GM21526 (cell line): ENCODE measurements at regions not wholly inside any gene's neighbourhood (a gene's known extent, or its start where the extent isn't known, plus 50 kb on each side); places are given as distances from the start of the nearest gene placed in this dataset.
"Not testable (repeated sequence)": the region's sequence is repeated elsewhere in the genome, so short reads cannot be mapped to it uniquely, and the experiment has no call there.

Experiments used
- ATAC-seq: cut with Tn5 transposase; IDR thresholded peaks from one replicate; pipeline ENCODE4 v1.9.1; 2021; ENCODE audit warnings: moderate library complexity; ENCODE audit not compliant: unreplicated experiment, low FRiP score

- no peak for ATAC-seq
These were observed 471.8 kb upstream of the ACO1 start for GRCh38 chr9:31912636-31913035.

DNA sequence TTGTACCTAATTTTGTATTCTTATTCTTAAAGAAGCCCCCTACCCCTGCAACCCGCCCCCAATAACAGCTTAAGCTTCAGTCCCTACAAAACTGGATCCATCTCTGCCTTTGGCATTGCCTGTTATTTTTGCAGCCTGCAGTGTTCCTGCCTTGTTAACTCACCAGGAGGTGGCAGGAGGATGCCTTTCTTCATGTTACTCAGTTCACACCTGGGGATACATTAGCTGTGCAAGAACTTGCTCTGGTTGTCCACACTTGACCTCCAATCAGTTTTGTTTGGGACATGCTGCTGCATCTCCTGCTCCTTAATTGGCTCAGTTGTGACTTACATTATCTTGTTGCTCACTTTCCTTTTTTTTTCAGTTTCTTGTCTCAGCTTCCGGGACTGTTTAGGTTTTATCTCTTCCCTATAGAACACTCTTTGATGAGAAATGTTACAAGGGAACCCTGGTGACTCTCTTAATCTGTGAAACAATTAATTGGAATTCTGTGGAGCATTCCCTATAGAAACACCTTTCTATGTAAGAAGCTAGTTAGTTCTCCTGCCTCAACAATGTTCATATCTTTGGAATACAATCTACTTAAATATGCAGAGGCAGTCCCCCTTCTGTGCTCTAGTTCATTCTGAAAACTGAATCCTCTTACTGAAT lies 467.7 kb upstream of the ACO1 start:
- ATAC-seq, result no peak

DNA sequence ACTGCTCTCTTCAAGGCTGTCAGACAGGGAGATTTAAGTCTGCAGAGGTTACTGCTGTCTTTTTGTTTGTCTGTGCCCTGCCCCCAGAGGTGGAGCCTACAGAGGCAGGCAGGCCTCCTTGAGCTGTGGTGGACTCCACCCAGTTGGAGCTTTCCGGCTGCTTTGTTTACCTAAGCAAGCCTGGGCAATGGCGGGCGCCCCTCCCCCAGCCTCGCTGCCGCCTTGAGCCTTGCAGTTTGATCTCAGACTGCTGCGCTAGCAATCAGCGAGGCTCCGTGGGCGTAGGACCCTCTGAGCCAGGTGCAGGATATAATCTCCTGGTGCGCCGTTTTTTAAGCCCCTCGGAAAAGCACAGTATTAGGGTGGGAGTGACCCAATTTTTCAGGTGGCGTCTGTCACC lies 446.7 kb upstream of the ACO1 start:
- not testable (repeated sequence) for ATAC-seq

GRCh38 chr9:31950756-31951155 lies 433.7 kb upstream of the ACO1 start:
- ATAC-seq, result no peak

DNA sequence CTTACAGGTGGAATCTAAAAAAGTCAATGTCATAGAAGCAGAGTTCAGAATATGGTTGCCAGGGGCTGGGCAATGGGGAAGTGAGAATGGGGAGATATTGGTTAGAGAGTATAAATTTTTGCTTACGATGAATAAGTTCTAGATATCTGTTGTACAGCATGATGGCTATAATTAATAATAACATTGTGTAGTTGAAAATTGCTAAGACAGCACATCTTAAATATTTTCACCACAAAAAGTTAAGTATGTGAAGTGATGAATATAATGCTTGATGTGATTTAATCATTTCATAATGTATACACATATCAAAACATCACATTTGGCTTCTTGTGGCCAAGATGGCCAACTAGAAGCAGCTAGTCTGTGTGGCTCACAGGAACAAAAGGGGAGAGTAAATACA lies 425.9 kb upstream of the ACO1 start:
- ATAC-seq, result no peak

DNA sequence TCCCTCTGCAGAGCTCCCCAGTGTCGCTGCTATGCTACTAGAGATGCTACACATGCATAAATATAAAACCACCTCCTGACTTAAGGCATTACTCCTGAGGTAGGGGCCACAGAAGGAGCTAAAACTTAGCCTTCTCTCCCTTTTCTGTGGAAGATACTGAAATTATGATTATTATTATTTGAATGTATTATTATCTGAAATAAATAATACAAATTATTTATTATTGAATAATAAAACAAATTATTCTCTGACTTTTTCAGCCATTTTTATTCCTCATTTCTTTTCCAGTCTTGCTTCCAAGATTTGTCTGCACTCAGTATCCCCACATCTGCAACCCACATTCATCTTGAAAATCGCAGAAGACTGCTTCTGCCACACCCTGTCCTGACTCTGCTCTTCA lies 414.9 kb upstream of the ACO1 start:
- no peak for ATAC-seq

- ATAC-seq, result no peak
These were observed 400.5 kb upstream of the ACO1 start for GRCh38 chr9:31983895-31984294.

DNA sequence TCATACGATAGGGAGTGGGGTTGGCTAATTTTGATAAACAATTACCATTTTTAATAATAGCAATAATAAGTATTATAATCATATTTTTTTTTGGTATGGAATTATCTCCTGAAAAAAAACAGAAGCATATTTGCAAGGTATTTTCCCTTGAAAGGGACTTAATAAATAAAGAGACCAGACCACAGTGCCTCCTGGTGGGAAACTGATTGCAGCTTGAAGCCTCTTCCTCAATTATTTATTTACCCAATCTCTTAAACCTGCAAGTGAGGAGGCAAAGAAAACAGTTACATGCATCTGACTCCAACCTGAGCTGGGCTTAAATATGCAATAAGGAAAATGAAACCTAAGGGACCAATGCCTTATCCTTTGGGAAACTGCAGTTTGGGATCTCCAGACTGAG lies 388.1 kb upstream of the ACO1 start:
- ATAC-seq, result no peak

DNA sequence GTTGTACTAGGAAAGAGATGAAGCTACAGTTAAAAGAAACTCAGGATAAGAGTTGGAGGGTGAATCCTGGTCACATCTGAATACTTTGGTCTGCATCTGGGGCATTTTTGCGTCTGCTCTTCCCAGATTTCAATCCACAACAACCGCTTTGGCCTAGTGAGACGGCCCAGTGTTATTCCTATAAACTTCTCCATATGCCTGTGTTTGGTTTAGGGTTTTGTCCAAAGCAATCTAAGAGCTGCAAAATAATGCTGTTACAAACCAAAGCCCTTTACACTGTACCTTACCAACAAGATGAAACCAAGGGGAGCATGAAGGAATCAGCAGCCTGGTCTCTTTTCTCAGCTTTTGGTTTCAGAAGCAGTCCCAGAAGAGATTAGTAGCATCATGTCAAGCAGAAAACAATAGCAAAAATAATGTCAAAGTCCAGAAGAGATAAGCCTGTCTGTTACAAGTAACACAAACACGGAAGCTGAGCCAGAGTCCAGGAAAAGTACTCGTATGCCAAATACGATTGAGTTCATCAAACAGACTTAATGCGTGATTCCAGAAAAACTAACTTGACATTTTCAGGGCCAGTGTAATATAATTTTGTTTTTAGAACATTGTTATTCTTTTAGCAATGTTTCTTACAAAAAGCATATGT lies 379.9 kb upstream of the ACO1 start:
- ATAC-seq, result no peak

DNA sequence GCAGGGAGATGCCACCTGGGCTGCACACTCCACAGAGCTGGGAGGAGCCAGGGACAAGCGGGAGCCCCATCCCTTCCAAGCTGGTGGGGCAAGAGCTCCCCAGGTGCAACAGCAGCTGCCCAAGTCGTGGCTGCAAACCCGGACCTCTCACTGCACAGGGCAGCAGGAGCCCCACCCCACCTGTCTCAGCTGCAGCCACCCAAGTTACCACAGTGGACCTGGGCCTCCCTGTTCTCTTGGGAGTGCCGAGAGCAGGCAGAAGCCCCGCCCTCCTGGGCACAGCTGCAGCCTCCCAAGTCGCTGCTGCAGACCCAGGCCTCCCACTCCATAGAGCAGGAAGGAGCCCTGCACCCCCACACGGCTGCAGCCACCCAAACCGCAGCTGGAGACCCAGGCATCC lies 374.1 kb upstream of the ACO1 start:
- no peak for ATAC-seq

- no peak for ATAC-seq
These were observed 373.4 kb upstream of the ACO1 start for GRCh38 chr9:32011049-32011448.

GRCh38 chr9:32015795-32016194 lies 368.6 kb upstream of the ACO1 start:
- no peak for ATAC-seq

- no peak for ATAC-seq
These were observed 338.9 kb upstream of the ACO1 start for GRCh38 chr9:32045513-32045912.

GRCh38 chr9:32067261-32067660 lies 317.2 kb upstream of the ACO1 start:
- ATAC-seq, result no peak

DNA sequence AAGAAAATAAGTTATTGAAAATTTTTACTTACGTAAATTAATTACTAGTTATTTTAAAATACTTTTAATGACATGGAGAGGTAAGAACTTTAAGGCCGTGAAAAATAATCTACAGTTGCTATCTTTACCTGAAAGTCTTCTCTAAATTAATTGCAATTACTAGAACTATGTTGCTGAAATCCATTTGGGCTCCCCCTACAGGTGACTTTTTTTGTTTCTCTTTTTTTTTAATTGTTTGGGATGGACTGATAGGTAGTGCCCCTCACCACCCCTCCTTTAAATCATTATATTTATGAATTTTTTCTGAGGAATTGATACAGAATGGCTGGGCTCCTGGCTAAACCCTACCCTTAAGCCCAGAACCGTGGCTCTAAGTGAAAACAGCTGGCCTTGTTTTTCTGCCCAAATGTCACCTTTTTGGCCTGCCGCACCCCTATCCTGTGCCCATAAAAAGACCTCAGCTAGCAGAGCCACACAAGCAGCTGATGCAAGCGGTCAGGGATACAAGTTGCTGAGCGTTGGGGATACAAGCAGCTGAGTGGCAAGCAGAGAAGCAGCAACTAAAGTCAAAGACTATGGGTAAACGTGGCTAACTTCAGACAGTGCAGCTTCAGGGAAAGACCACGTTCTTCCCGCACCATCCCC lies 315.2 kb upstream of the ACO1 start:
- ATAC-seq, result no peak

- ATAC-seq, result no peak
These were observed 314.5 kb upstream of the ACO1 start for GRCh38 chr9:32069969-32070368.

DNA sequence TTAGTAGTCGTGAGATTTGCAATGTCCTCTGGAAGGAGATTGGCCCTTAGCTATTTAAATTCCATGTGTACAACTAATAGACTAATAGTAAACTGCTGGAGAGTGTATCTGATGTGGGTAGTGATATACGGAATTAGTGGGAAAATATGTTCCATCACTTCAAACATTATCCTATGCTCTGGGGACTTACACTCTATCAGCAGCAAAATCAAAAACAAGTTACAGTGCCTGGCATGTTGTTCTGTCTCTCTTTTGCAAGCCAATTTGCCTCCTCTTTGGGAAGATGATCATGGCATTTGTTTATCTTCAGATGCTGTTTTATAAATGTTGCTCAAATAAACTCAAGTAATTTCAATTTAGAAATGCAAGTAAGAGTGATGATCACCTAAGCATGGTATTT lies 311.9 kb upstream of the ACO1 start:
- no peak for ATAC-seq

DNA sequence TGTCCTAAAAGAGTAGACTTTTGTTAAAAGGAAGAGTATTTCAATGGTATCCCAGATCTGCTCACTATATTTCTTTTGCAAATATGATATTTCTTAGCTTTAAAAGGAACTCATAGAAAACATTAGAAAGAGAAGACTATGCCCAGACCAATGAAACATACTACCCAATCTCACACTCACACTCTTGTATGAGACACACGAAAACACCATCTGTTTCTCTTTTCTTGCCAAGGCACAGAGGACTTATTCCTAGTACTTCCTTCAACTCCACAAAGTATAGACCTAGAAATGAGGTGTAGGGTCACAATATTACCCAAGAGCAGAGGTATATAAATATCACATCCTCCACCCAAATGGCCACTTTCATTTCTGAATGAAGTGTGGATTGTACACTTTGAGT lies 292.4 kb upstream of the ACO1 start:
- ATAC-seq, result no peak

GRCh38 chr9:32117291-32117690 lies 267.2 kb upstream of the ACO1 start:
- ATAC-seq, result no peak

- no peak for ATAC-seq
These were observed 255.9 kb upstream of the ACO1 start for GRCh38 chr9:32128546-32128945.

- not testable (repeated sequence) for ATAC-seq
These were observed 253.7 kb upstream of the ACO1 start for GRCh38 chr9:32130709-32131108.

- ATAC-seq, result no peak
These were observed 247.6 kb upstream of the ACO1 start for GRCh38 chr9:32136700-32137339.
